ENCODE measurements at regions not wholly inside any gene's neighbourhood (a gene's known extent, or its start where the extent isn't known, plus 50 kb on each side); places are given as distances from the start of the nearest gene placed in this dataset.

DNA sequence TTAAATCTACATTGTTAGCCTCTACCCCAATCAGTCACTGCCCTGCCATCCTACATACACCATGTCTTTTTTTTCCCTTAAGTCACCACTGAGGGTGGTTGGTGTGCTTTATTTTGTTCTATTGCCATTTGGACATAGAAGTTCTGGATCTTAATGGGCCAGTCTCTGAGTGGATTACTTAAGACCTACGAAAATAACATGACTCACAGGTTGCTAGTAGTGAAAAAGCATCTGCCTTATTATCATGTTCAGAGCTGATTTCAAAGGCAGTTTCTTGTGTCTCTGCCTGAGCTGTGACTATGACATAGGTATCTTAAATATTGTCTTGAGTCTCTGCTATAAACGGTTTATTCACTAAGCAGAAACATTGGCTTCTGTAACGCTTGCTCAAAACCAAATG, 410.8 kb downstream of the MDFIC start (continued):
- TF ChIP-seq ARNTL (CRISPR knock-in tag; IDR thresholded peaks at IDR 0.05; ENCODE audit: borderline replicate concordance, low read depth) (no peak), ZFP30 (CRISPR knock-in tag; IDR thresholded peaks at IDR 0.05) (no peak), BACH2 (CRISPR knock-in tag; IDR thresholded peaks at IDR 0.05; ENCODE audit: borderline replicate concordance) (no peak), RARB (CRISPR knock-in tag; IDR thresholded peaks at IDR 0.05) (no peak), GLIS3 (CRISPR knock-in tag; IDR thresholded peaks at IDR 0.05) (no peak)
- TF ChIP-seq, protein P1, sequence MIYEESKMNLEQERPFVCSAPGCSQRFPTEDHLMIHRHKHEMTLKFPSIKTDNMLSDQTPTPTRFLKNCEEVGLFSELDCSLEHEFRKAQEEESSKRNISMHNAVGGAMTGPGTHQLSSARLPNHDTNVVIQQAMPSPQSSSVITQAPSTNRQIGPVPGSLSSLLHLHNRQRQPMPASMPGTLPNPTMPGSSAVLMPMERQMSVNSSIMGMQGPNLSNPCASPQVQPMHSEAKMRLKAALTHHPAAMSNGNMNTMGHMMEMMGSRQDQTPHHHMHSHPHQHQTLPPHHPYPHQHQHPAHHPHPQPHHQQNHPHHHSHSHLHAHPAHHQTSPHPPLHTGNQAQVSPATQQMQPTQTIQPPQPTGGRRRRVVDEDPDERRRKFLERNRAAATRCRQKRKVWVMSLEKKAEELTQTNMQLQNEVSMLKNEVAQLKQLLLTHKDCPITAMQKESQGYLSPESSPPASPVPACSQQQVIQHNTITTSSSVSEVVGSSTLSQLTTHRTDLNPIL (CRISPR knock-in tag; IDR thresholded peaks at IDR 0.05; ENCODE audit: low read depth): no peak
- TF ChIP-seq, protein P2, sequence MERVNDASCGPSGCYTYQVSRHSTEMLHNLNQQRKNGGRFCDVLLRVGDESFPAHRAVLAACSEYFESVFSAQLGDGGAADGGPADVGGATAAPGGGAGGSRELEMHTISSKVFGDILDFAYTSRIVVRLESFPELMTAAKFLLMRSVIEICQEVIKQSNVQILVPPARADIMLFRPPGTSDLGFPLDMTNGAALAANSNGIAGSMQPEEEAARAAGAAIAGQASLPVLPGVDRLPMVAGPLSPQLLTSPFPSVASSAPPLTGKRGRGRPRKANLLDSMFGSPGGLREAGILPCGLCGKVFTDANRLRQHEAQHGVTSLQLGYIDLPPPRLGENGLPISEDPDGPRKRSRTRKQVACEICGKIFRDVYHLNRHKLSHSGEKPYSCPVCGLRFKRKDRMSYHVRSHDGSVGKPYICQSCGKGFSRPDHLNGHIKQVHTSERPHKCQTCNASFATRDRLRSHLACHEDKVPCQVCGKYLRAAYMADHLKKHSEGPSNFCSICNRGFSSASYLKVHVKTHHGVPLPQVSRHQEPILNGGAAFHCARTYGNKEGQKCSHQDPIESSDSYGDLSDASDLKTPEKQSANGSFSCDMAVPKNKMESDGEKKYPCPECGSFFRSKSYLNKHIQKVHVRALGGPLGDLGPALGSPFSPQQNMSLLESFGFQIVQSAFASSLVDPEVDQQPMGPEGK (CRISPR knock-in tag; IDR thresholded peaks at IDR 0.05; ENCODE audit: borderline replicate concordance): no peak

DNA sequence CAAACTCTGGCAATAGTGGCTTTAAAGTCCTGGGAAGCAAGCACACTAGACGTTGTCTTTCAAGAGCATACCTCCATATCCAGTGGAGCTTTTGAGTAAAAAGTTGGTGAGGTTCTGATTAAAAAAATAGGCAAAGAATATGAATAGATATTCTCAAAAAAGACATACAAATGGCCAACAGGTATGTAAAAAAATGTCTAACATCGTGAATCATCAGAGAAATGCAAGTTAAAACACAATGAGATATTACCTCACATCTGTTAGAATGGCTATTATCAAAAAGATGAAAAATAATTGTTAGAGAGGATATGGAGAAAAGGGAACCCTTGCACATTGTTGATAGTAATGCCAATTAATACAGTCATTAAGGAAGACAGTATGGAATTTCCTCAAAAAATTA, 407.1 kb downstream of the MDFIC start:
- TF ChIP-seq ZNF8 (CRISPR knock-in tag; IDR thresholded peaks at IDR 0.05): no peak
- no peak for TF ChIP-seq GLIS3 (CRISPR knock-in tag; IDR thresholded peaks at IDR 0.05)
- TF ChIP-seq ZNF70 (CRISPR knock-in tag; IDR thresholded peaks at IDR 0.05): no peak
- TF ChIP-seq SNAI2 (CRISPR knock-in tag; IDR thresholded peaks at IDR 0.05): no peak
- TF ChIP-seq ZFP30 (CRISPR knock-in tag; IDR thresholded peaks at IDR 0.05): no peak
- TF ChIP-seq, protein P3, sequence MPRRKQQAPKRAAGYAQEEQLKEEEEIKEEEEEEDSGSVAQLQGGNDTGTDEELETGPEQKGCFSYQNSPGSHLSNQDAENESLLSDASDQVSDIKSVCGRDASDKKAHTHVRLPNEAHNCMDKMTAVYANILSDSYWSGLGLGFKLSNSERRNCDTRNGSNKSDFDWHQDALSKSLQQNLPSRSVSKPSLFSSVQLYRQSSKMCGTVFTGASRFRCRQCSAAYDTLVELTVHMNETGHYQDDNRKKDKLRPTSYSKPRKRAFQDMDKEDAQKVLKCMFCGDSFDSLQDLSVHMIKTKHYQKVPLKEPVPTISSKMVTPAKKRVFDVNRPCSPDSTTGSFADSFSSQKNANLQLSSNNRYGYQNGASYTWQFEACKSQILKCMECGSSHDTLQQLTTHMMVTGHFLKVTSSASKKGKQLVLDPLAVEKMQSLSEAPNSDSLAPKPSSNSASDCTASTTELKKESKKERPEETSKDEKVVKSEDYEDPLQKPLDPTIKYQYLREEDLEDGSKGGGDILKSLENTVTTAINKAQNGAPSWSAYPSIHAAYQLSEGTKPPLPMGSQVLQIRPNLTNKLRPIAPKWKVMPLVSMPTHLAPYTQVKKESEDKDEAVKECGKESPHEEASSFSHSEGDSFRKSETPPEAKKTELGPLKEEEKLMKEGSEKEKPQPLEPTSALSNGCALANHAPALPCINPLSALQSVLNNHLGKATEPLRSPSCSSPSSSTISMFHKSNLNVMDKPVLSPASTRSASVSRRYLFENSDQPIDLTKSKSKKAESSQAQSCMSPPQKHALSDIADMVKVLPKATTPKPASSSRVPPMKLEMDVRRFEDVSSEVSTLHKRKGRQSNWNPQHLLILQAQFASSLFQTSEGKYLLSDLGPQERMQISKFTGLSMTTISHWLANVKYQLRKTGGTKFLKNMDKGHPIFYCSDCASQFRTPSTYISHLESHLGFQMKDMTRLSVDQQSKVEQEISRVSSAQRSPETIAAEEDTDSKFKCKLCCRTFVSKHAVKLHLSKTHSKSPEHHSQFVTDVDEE (CRISPR knock-in tag; IDR thresholded peaks at IDR 0.05): no peak
- no peak for TF ChIP-seq TOX (CRISPR knock-in tag; IDR thresholded peaks at IDR 0.05; ENCODE audit: borderline replicate concordance)
- TF ChIP-seq BACH2 (CRISPR knock-in tag; IDR thresholded peaks at IDR 0.05; ENCODE audit: borderline replicate concordance): no peak
- TF ChIP-seq ZC3H10 (CRISPR knock-in tag; IDR thresholded peaks at IDR 0.05): no peak
- no peak for TF ChIP-seq RARB (CRISPR knock-in tag; IDR thresholded peaks at IDR 0.05)
- TF ChIP-seq ISL1 (CRISPR knock-in tag; IDR thresholded peaks at IDR 0.05): no peak
- ATAC-seq: no peak

DNA sequence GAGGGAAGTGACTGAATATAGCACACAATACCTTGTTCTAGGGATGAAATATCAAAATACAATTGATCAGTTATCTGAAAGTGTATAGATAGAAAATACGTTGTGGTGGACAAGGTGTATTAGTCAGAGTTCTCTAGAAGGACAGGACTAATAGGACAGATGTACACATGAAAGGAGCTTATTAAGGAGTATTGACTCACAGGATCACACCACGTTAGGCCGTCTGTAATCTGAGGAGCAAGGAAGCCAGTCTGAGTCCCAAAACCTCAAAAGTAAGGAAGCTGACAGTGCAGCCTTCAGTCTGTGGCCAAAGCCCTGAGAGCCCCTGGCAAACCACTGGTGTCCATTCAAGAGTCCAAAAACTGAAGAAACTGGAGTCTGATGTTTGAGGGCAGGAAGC, 406.1 kb downstream of the MDFIC start:
- no peak for ATAC-seq
- TF ChIP-seq, protein P3 (CRISPR knock-in tag; IDR thresholded peaks at IDR 0.05): no peak
- no peak for TF ChIP-seq OSR1 (CRISPR knock-in tag; IDR thresholded peaks at IDR 0.05)
- TF ChIP-seq ZNF565 (CRISPR knock-in tag; conservative IDR thresholded peaks at IDR 0.05; ENCODE audit: low read depth): no peak
- TF ChIP-seq SNAI2 (CRISPR knock-in tag; IDR thresholded peaks at IDR 0.05): no peak
- no peak for TF ChIP-seq ZNF70 (CRISPR knock-in tag; IDR thresholded peaks at IDR 0.05)
- TF ChIP-seq, protein P2 (CRISPR knock-in tag; IDR thresholded peaks at IDR 0.05; ENCODE audit: borderline replicate concordance): no peak
- TF ChIP-seq ZFP30 (CRISPR knock-in tag; IDR thresholded peaks at IDR 0.05): no peak
- TF ChIP-seq TCF4 (CRISPR knock-in tag; IDR thresholded peaks at IDR 0.05; ENCODE audit: borderline replicate concordance): no peak
- no peak for TF ChIP-seq ZFP3 (CRISPR knock-in tag; IDR thresholded peaks at IDR 0.05)
- no peak for TF ChIP-seq BACH2 (CRISPR knock-in tag; IDR thresholded peaks at IDR 0.05; ENCODE audit: borderline replicate concordance)
- no peak for TF ChIP-seq ISL1 (CRISPR knock-in tag; IDR thresholded peaks at IDR 0.05)
- no peak for TF ChIP-seq CSDC2 (CRISPR knock-in tag; IDR thresholded peaks at IDR 0.05)
- TF ChIP-seq, protein P4, sequence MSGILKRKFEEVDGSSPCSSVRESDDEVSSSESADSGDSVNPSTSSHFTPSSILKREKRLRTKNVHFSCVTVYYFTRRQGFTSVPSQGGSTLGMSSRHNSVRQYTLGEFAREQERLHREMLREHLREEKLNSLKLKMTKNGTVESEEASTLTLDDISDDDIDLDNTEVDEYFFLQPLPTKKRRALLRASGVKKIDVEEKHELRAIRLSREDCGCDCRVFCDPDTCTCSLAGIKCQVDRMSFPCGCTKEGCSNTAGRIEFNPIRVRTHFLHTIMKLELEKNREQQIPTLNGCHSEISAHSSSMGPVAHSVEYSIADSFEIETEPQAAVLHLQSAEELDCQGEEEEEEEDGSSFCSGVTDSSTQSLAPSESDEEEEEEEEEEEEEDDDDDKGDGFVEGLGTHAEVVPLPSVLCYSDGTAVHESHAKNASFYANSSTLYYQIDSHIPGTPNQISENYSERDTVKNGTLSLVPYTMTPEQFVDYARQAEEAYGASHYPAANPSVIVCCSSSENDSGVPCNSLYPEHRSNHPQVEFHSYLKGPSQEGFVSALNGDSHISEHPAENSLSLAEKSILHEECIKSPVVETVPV (CRISPR knock-in tag; IDR thresholded peaks at IDR 0.05): no peak
- TF ChIP-seq, protein P1 (CRISPR knock-in tag; IDR thresholded peaks at IDR 0.05; ENCODE audit: low read depth): no peak
- TF ChIP-seq RARB (CRISPR knock-in tag; IDR thresholded peaks at IDR 0.05): no peak
- no peak for TF ChIP-seq TOX (CRISPR knock-in tag; IDR thresholded peaks at IDR 0.05; ENCODE audit: borderline replicate concordance)
- TF ChIP-seq ZC3H10 (CRISPR knock-in tag; IDR thresholded peaks at IDR 0.05): no peak
- no peak for TF ChIP-seq PPARA (CRISPR knock-in tag; IDR thresholded peaks at IDR 0.05; ENCODE audit: borderline replicate concordance)
- no peak for TF ChIP-seq ARNTL (CRISPR knock-in tag; IDR thresholded peaks at IDR 0.05; ENCODE audit: borderline replicate concordance, low read depth)
- TF ChIP-seq ZNF8 (CRISPR knock-in tag; IDR thresholded peaks at IDR 0.05): no peak

All from SK-N-SH treated with all-trans-retinoic acid at 6 μM for 48 hours (cell line).